ENCODE measurements at regions not wholly inside any gene's neighbourhood (a gene's known extent, or its start where the extent isn't known, plus 50 kb on each side); places are given as distances from the start of the nearest gene placed in this dataset.

- TF ChIP-seq CTCF (conservative IDR thresholded peaks at IDR 0.05; ENCODE audit: low read depth, low read length), result no peak
- DNase-seq (ENCODE audit: low read depth), result no peak
- no peak overlapping the region for H3K4me3 ChIP-seq (ENCODE audit: low read length)
Measured at GRCh38 chr2:8452979-8453903, 228.6 kb upstream of the ID2 start.

GRCh38 chr2:8453904-8454302 lies 228.0 kb upstream of the ID2 start:
- TF ChIP-seq CTCF (conservative IDR thresholded peaks at IDR 0.05; ENCODE audit: low read depth, low read length), result no peak
- no peak for DNase-seq (ENCODE audit: low read depth)

GRCh38 chr2:8454797-8455196 lies 227.1 kb upstream of the ID2 start:
- DNase-seq (ENCODE audit: low read depth), result no peak
- no peak for TF ChIP-seq CTCF (conservative IDR thresholded peaks at IDR 0.05; ENCODE audit: low read depth, low read length)
- no peak overlapping the region for H3K4me3 ChIP-seq (ENCODE audit: low read length)

More at GRCh38 chr2:8453904-8454302, 228.0 kb upstream of the ID2 start:
- H3K4me3 ChIP-seq (ENCODE audit: low read length), result no peak overlapping the region

GRCh38 chr2:8455236-8456150 lies 226.4 kb upstream of the ID2 start:
- no peak for DNase-seq (ENCODE audit: low read depth)
- no peak for TF ChIP-seq CTCF (conservative IDR thresholded peaks at IDR 0.05; ENCODE audit: low read depth, low read length)
- no peak overlapping the region for H3K4me3 ChIP-seq (ENCODE audit: low read length)

- H3K4me3 ChIP-seq (ENCODE audit: low read length), result no peak overlapping the region
Measured at GRCh38 chr2:8456151-8457091, 225.4 kb upstream of the ID2 start.

More at GRCh38 chr2:8456151-8457091, 225.4 kb upstream of the ID2 start:
- no peak for TF ChIP-seq CTCF (conservative IDR thresholded peaks at IDR 0.05; ENCODE audit: low read depth, low read length)
- no peak for DNase-seq (ENCODE audit: low read depth)

All from retinal pigment epithelial cell (primary cell).